SU-DHL-6 (cell line): ENCODE measurements at regions not wholly inside any gene's neighbourhood (a gene's known extent, or its start where the extent isn't known, plus 50 kb on each side); places are given as distances from the start of the nearest gene placed in this dataset.

Experiments
- EZH2phosphoT487 ChIP-seq: fragments of 200-600 bp; sonication (generic), shearing (Covaris generic); conservative IDR thresholded peaks from 2 replicates; pipeline ENCODE4 v1.6.1; 2018; ENCODE audit warnings: mild to moderate bottlenecking, antibody characterized with exemption, low read length, moderate library complexity, mixed read lengths
- TF ChIP-seq, protein P1 (sequence below): fragments of 200-600 bp; sonication (generic); IDR thresholded peaks from one replicate; pipeline ENCODE4 v1.5.1; 2017; ENCODE audit warnings: antibody characterized with exemption, mild to moderate bottlenecking, low read length, moderate library complexity; ENCODE audit not compliant: insufficient read depth, poor library complexity, severe bottlenecking

DNA sequence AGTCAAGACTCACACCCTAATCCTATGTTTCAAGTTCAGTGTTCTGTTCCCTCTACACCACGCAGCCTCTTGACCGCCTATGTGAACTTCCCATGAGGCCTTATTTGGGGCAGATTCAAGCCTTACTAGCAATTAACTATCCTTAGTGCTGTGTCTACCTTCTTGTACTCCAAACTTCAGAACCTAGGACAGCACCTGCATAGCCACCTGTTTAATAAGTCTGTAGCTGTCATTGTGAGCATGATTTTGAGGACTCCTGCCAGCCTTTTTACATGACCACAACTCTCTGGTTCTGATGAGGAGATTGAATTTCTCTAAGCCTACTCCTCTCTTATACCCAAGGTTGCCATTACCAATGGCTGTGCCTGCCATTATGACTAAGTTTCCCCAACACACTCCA is 50.8 kb upstream of the PCSK1 start:
- TF ChIP-seq, protein P1, sequence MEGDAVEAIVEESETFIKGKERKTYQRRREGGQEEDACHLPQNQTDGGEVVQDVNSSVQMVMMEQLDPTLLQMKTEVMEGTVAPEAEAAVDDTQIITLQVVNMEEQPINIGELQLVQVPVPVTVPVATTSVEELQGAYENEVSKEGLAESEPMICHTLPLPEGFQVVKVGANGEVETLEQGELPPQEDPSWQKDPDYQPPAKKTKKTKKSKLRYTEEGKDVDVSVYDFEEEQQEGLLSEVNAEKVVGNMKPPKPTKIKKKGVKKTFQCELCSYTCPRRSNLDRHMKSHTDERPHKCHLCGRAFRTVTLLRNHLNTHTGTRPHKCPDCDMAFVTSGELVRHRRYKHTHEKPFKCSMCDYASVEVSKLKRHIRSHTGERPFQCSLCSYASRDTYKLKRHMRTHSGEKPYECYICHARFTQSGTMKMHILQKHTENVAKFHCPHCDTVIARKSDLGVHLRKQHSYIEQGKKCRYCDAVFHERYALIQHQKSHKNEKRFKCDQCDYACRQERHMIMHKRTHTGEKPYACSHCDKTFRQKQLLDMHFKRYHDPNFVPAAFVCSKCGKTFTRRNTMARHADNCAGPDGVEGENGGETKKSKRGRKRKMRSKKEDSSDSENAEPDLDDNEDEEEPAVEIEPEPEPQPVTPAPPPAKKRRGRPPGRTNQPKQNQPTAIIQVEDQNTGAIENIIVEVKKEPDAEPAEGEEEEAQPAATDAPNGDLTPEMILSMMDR: no peak
- TF ChIP-seq EZH2phosphoT487: no peak
